GM19023 (cell line): ENCODE measurements at regions not wholly inside any gene's neighbourhood (a gene's known extent, or its start where the extent isn't known, plus 50 kb on each side); places are given as distances from the start of the nearest gene placed in this dataset.
A peak's percentile ranks its signal among the peaks of the same experiment; 100 is the strongest.

Experiments
- ATAC-seq: cut with Tn5 transposase; IDR thresholded peaks from one replicate; pipeline ENCODE4 v1.9.1; 2021; ENCODE audit warnings: mild to moderate bottlenecking, moderate library complexity; ENCODE audit not compliant: unreplicated experiment

DNA sequence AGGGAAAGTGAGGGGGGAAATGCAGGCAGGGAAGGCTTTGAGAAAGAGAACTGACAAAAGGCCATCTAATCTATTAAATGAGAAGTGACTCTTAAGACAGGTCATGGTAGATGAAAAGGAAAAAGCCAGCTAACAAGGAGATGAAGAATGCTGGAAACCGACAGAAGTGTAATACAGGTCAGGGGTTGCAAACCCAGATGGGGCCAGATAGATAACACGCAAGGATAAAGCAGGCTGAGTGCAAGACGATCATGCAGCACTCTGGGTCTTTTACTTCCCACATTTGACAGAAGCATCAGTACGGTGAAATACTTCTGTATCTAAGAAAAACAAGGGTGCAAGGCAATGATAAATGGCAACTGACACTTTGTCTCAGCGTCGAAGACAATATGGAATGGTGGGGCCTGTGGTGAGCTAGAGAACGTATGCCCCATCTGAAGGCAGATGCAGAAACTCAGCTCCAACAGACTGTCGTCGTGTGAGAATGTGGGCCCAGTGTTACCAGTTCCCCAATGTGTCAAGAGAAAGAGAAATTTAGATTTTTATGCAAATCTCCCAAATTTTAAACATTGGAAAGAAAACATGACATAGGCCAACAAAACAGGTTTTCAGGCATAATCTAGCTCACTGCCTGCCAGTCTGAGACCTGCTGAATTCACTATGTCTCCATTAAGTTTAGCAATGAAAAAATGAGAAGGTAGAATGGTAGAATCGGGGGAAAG, 187.4 kb downstream of the PHLDA1 start:
- no peak for ATAC-seq

DNA sequence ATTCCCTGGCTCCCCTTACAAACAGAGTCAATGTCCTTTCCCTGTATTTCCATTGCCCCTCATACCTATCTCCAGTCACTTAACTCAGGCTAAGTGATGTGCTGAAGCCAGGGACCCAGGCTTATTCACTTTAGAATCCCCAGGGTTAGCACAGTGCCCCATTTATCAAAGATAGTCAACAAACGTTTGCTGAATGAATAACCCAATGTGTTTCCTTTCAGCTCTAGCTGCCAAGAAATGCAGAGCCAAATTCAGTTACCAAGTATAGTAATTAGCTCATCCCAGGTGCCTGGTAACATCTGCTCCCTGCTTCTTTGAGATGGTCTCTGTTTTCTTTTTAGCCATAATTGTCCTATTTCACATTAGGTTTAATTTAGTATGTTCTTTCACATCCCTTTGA, 189.5 kb downstream of the PHLDA1 start:
- no peak for ATAC-seq

DNA sequence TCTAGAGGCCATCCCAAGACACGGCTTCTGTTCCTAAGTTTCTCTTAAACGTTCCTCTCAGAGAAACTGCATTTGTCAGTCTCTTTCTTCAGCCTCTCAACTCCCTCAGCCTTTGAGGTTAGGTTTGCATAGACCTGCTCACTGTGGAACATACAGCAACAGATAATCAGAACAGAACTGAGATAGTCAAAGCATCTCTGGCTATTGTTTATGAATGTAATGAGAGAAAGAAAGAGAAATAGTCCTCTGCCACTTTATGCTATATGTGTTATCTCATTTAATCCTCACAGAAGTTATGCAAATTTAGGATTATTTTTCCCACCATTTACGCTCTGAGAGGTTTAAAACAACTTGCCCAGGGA, 190.6 kb downstream of the PHLDA1 start:
- no peak for ATAC-seq

DNA sequence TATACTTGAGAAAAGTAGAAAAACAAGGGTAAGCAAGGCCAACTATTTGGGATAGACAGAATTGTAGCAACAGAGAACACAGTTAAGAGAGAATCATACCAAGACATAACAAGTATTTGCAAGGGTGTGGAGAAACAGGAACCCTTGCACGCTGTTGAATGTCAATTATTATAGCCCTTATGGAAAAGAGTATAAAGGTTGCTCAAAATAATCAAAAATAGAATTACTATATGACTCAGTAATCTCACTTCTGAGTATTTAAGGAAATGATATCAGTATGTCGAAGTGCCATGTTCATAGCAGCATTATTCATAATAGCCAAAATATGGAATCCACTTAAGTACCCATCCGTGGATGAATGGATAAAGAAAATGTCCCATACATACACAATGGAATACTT, 193.3 kb downstream of the PHLDA1 start:
- no peak for ATAC-seq

DNA sequence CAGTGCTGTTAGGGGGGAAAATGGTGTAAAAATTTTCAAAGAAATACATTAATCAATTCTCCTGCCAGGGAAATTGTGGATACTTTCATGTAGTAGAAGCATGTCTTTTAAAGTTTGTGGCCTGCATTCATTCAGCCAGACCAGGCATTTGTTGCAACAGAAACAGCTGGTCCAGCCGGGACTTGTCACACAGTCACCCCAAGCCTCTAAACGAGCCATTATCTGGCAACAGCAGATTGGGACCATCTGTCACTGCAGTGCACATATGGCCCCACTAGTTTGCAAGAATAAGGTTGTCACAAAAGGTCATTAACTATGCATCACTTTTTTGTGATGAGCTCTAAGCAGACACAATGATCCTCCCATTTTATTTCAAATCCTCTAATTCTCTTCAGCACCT, 193.9 kb downstream of the PHLDA1 start:
- ATAC-seq = no peak

DNA sequence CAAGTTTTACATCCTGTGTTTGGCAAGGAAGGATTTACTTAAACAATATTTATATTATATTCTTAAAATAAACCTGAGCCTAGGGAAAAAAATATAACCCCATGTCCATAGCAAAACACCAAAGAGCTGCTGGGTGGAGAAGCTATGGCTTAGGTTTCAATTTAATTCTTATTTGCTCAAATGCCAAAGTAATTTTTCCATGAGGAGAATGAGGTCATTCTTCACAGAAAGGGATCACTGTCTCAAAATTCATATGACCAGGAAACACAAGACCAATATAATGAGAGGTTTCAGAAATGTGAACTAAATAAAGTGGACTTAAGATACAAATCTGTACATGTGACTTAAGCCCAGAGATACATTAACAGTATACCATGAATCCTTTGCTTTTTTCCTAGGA, 195.0 kb downstream of the PHLDA1 start:
- no peak for ATAC-seq

DNA sequence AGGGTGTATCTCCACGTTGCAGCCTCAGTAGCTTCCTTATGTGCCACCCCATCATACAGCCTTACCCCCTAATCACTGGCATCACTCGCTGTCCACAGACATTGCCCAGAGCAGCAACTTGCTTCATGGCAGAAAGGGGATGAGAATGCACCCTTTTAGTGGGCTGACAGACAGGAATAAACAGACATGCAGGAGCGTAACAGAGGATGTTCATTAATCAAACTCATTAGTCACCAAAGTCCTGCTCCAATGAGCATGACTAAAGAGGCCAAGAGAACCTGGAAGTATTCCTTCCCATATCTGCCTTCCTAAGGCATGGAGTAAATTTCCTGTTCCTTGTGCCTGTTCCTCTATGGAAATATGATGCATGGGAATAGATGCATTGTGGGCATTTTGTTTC, 197.0 kb downstream of the PHLDA1 start:
- no peak for ATAC-seq

DNA sequence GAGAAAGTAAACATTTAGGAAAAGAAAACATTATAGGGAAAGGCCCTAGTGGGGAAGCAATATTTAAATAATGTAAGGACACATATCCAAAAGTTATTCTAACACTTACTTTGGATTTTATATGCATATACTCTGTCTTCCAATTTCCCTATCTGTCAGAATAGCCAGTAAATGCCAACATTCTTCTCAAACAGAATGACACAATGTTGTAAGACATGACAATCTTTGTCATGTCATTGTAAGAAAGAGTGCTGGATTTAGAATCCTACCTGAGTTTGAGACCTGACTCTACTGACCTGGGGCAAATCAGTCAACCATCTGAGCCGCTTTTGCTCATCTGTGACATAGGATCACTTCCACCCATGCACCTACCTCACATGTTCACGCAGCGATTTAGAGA, 198.3 kb downstream of the PHLDA1 start:
- ATAC-seq = no peak

DNA sequence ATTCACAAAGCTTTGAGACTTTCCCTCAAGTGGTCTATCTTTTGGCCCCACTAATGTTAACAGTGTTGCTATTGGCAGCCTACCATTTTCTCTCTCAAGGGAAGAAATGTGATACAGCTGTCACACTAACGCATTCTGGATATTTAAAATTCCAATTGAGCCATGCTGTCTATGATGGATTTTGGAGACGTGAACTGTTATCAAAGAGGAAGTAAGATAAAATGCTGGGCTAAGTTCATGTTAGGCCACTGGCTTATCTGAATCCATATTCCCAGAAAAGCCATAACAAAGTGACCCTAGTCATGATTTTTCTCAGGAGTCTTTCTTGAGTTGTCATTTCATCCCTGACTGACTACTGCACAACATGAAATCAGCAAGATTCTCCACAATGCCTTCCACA, 200.2 kb downstream of the PHLDA1 start:
- no peak for ATAC-seq

DNA sequence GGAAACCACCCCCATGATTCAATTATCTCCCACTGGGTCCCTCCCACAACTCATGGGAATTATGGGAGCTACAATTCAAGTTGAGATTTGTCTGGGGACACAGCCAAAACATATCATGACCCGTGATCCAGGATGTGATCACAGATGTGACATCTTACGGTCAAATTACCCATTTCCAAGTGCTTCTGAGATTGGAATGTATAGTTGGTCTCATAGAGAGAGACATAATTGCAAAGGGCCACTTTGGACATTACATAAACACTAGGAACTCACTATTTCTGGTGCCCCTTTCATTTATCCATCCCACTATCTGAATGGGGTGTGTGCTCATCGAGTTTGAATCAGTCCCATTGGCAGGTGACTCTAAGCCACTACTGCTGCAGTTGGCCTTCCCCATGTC, 204.5 kb downstream of the PHLDA1 start:
- ATAC-seq = no peak

DNA sequence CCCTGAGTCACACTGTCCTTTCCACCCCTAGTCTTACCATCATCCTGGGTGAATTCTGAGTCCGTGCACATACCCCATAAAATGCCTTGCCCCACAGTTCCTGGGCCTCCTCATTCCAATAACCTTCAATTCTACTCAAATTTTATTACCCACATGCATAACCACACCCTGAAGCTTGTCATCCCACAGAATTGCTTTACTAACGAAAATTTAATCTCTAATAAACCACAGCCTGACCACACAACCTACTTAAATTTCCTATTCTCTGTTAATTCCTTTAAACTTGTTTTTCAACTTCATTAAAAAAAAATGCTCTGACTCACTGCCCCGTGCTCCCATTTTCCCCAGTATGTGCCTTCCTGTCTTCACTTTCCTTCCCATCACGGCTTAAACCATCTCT, 205.9 kb downstream of the PHLDA1 start:
- no peak for ATAC-seq

DNA sequence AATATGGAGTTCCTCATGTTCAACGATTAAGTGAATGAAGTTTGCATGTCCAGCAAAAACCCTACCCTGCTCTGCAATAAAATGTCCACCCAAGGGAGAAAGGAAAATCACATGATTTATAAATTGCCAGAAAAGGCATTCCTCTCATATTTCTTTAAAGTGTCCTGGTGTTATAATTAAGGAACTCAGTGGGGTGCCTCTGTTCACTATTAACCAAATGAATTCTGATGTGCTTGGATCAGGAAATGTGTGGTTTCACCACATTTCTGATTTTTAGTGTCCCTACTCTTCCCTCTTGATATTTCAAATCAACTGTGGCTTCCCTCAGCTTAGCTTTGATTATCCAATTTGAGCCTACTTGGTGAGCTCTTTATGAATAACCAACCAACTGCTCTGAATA, 208.1 kb downstream of the PHLDA1 start:
- ATAC-seq = no peak

DNA sequence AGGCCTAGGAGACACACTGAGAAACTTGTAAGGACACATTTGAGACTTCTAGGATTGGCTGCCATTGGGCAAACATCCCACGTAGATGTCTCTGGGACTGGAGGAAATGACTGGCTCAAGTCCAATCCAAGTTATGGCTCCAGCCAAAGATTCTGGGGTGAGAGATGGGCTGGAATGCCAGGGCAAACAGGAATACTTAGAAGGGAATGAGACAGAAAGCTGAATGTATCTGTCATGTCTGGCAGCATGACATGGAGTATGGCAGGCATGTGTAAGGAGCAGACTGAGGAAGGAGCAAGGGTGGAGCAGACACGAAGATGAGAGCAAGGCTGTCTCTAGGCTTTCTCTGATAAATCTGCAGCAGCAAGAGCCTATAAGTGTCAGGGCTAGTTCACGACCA, 209.2 kb downstream of the PHLDA1 start:
- no peak for ATAC-seq

DNA sequence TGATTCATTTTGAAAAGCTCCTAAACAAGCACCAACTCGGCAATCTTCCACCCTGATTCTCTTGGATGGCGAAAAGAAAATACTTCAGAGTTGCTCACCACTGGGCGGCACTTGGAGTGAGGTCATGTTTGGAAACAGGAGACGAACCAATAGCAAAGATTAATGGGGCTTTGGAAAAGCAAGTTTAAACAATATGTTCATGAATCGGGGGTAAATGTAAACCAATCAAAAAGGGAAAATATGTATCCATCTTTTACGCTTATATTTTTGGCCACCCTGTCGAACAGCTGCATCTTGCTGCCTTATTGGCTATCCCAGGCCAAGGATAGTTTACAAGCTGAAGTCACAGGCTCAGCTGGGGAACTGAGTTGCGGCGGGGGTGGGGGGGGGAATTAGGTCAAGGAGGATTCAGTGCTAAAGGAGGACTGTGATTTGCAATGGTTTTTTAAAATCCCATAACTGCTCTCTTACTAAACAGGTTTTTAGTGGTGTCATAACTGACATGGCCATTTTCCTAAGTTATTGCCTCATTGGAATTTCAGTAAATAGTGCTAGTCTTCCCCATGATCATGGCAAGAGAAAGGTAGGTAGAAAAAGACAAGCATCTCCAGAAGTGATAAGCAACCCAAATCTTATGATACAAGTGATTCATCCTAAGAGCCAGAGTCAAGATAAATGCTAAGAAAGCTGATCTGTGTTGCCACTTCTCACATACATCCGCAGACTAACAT, 210.6 kb downstream of the PHLDA1 start:
- ATAC-seq = no peak

DNA sequence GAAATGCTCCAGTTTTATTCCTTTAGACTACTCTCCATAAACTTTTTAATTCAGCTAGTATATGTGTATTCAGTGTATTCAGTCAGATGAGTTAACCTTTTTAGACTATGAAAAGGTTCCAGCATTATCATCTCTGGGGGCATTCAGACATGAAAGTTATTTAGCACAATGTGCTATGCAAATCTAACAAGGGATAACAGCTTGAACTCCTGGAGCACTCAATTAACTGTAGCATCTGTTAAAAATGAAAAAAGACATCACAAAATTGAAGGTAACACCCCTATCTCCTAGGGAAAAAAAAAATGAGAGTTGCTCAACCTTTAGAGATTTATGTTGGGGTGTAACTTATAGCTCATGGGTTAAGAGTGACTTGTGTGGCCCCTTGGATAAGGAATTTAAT, 211.5 kb downstream of the PHLDA1 start:
- no peak for ATAC-seq

DNA sequence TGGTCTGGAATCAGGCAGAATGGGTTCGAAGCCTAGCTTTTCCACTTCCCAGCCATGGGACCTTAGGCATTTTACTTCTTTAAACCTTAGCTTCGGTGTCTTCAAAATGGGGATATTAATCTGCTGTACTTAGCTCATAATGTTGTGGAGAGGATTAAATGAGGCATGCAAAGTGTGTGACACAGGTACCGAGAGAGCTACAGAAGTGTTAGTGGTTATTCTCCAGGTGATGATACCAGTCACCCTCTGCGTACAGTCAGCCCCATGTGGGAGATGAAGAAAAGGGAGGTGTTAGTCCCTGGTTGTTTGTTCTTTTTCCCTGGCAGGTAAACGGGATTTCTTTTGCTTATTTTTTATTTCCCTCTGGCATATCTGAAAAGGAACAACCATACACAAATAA, 212.1 kb downstream of the PHLDA1 start:
- ATAC-seq = no peak

DNA sequence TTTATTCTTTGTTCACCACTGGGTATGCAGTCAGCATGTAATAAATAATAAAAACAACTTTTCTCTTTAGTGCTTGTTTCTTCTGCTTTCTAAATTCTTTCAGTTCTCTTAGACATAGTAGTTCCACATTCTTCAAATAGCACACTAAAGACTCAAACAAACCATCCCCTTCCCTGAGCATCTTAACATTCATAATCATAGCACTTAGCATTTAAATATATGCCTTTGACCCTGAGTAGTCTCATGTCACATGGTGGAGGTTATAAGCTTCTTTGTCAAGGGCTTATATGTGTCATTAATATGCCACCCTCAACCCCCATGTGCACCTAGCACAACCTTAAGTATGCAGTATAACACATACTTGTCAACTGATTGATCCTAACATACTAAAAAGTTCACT, 212.7 kb downstream of the PHLDA1 start:
- ATAC-seq = no peak

DNA sequence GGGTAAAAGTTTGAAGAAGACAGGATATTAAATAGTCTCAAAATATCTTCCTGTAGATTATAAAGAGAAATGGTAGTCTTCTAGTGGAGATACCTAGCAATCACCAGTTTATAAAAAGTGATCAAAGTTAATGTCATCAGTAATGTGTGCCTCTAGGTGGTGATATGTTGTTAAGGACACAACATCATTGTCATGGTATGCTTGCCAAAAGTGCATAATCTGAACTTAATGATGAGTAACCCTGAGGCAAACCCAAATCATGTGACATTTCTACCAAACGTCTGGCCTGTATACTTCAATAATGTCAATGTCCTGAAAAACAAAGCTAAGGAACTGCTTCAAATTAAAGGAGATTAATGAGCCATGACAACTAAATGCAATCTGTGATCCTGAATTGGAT, 214.7 kb downstream of the PHLDA1 start:
- no peak for ATAC-seq

DNA sequence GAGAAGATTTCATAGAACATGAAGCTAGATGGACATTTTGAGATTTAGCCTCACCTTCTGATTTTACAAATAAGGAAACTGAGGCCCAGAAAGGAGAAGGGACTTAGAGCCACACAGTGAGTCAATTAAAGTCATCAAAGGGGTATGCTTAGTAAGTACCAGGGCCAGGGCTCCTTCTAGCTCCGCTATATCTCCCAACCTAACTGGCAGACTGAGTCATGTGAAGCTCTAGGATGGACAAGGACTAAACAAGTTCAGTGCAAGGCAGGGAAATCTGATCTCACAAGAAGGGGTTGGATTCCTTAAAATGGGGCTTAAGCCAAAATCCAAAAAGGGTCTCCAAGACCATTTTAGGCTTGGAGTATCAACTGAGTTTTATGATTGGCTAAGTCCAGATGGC, 215.8 kb downstream of the PHLDA1 start:
- ATAC-seq = no peak

DNA sequence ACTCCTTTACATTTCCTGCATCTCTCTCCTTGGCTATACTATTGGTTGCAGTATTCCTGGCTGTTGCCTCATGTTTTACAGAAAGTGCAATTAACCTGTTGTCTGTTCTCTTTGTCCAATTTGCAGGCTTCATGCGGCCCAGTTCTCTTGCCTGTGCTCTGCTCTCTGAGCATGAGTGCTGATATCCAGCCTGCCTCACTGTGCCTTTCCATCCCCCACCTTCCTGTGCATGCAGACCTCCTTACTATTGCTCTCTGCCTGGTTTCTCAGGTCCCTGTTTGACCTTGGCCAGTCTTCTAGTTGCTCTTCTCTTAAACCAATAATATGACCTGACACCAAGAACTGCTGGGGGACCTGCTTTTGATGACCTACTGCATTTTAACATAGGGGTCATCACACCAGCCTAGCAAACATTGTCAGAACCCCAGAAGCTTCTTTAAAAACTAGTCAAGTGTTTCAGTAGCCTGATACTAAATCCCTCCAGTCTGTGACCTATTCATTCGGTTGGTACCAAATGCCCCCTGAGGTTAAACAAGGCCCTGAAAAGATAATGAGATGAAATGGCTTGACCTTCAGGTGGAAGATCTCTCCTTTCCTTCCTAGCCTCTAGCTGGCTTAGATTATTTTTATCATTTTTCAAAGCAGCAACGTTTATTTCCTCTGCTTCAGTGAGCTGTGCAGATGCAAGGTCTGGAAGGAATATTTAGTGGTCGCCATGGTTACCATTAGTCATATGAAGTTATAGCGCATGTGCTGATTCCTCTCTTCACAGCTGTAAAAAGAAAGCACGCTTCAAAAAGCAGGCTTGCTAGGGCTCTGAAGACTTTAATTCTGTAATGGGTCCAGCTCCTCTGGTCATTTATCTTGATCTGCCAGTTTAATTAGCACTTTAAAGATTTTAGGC, 216.5 kb downstream of the PHLDA1 start:
- peak; percentile 31 for ATAC-seq

DNA sequence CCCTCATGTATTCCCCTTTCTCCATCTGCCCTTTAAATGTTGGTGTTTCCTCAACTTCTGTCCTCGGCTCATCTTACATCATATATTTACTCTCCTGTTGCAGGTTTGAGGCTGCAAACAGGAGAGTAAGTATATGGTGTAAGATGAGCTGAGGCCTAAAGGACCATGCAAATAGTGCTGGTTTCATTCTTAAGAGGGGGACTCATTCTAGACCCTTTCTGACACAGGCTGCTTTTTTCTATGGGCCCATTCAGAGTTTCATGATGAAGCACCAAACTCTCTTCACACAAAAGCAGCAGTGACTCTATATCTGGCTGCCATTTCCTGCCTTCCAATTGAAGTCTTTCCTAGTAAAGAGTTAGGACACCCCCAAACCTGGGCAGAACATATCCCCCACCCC, 218.5 kb downstream of the PHLDA1 start:
- ATAC-seq = peak; percentile 63
